ENCODE measurements at regions not wholly inside any gene's neighbourhood (a gene's known extent, or its start where the extent isn't known, plus 50 kb on each side); places are given as distances from the start of the nearest gene placed in this dataset.

GRCh38 chr14:22478670-22479069 lies 110.4 kb downstream of the DAD1 start:
- no peak for DNase-seq (ENCODE audit: low read depth in 2 of 2)

- no peak for DNase-seq (ENCODE audit: low read depth in 2 of 2)
These were observed 110.8 kb downstream of the DAD1 start for GRCh38 chr14:22478247-22478646.

- DNase-seq (ENCODE audit: low read depth in 2 of 2) = no peak
These were observed 111.3 kb downstream of the DAD1 start for GRCh38 chr14:22477569-22478194.

- DNase-seq (ENCODE audit: low read depth in 2 of 2) = no peak
These were observed 112.1 kb downstream of the DAD1 start for GRCh38 chr14:22476887-22477286.

- no peak for DNase-seq (ENCODE audit: low read depth in 2 of 2)
These were observed 112.8 kb downstream of the DAD1 start for GRCh38 chr14:22476005-22476751.

GRCh38 chr14:22475381-22475780 lies 113.6 kb downstream of the DAD1 start:
- no peak for DNase-seq (ENCODE audit: low read depth in 2 of 2)

- no peak for DNase-seq (ENCODE audit: low read depth in 2 of 2)
These were observed 114.2 kb downstream of the DAD1 start for GRCh38 chr14:22474730-22475351.

GRCh38 chr14:22472935-22473854 lies 115.8 kb downstream of the DAD1 start:
- DNase-seq (ENCODE audit: low read depth in 2 of 2) = no peak

- no peak for DNase-seq (ENCODE audit: low read depth in 2 of 2)
These were observed 116.6 kb downstream of the DAD1 start for GRCh38 chr14:22472466-22472865.

- DNase-seq (ENCODE audit: low read depth in 2 of 2) = no peak
These were observed 117.4 kb downstream of the DAD1 start for GRCh38 chr14:22471545-22472121.

GRCh38 chr14:22469538-22470303 lies 119.3 kb downstream of the DAD1 start:
- no peak for DNase-seq (ENCODE audit: low read depth in 2 of 2)

- no peak for DNase-seq (ENCODE audit: low read depth in 2 of 2)
These were observed 120.2 kb downstream of the DAD1 start for GRCh38 chr14:22468830-22469229.

- DNase-seq (ENCODE audit: low read depth in 2 of 2) = no peak
These were observed 122.5 kb downstream of the DAD1 start for GRCh38 chr14:22466491-22466890.

GRCh38 chr14:22465201-22465840 lies 123.7 kb downstream of the DAD1 start:
- DNase-seq (ENCODE audit: low read depth in 2 of 2) = no peak

GRCh38 chr14:22464422-22465142 lies 124.4 kb downstream of the DAD1 start:
- DNase-seq (ENCODE audit: low read depth in 2 of 2) = no peak

GRCh38 chr14:22463763-22464173 lies 125.3 kb downstream of the DAD1 start:
- DNase-seq (ENCODE audit: low read depth in 2 of 2) = no peak

GRCh38 chr14:22462923-22463322 lies 126.1 kb downstream of the DAD1 start:
- no peak for DNase-seq (ENCODE audit: low read depth in 2 of 2)

GRCh38 chr14:22460461-22461195 lies 128.4 kb downstream of the DAD1 start:
- DNase-seq (ENCODE audit: low read depth in 2 of 2) = no peak

GRCh38 chr14:22458737-22459136 lies 130.3 kb downstream of the DAD1 start:
- no peak for DNase-seq (ENCODE audit: low read depth in 2 of 2)

Measured in stimulated activated CD8-positive, alpha-beta memory T cell treated with anti-CD3 and anti-CD28 coated beads, Interleukin-15, amount 100 ng/mL, for 4 hours (primary cell).